Astrocyte (in vitro differentiated cells and primary cell): ENCODE measurements at regions not wholly inside any gene's neighbourhood (a gene's known extent, or its start where the extent isn't known, plus 50 kb on each side); places are given as distances from the start of the nearest gene placed in this dataset.

Source experiments
- DNase-seq: peaks from one replicate; pipeline ENCODE4 v3.0.0-alpha.2; 2010; ENCODE audit warnings: low read depth
- FAIRE-seq: peaks from 2 replicates; lab custom pipeline; 2011; peaks lifted over from hg19 to GRCh38; lab: Jason Lieb, UNC
- H2AFZ ChIP-seq: 2 replicates; pipeline ENCODE4 v1.6.0; 2012; ENCODE audit warnings: low read depth, low read length, inconsistent platforms
- H3K27ac ChIP-seq: 2 replicates; pipeline ENCODE4 v1.5.1; 2011; ENCODE audit warnings: low read depth, low read length, inconsistent platforms
- H3K27me3 ChIP-seq: 2 replicates; pipeline ENCODE4 v1.6.0; 2011; ENCODE audit warnings: low read length, inconsistent platforms; ENCODE audit not compliant: insufficient read depth
- H3K36me3 ChIP-seq: 2 replicates; pipeline ENCODE4 v1.5.1; 2011; ENCODE audit warnings: low read length, inconsistent platforms; ENCODE audit not compliant: insufficient read depth
- H3K4me1 ChIP-seq: 2 replicates; pipeline ENCODE4 v1.5.1; 2011; ENCODE audit warnings: low read length, inconsistent platforms; ENCODE audit not compliant: insufficient read depth
- H3K4me2 ChIP-seq: 2 replicates; pipeline ENCODE4 v1.6.0; 2012; ENCODE audit warnings: low read length, inconsistent platforms
- H3K4me3 ChIP-seq: 2 replicates; pipeline ENCODE4 v1.5.1; 2011; ENCODE audit warnings: low read depth, mild to moderate bottlenecking, low read length, inconsistent platforms; ENCODE audit not compliant: insufficient read depth
- H3K79me2 ChIP-seq: 2 replicates; pipeline ENCODE4 v1.6.0; 2012; ENCODE audit warnings: mild to moderate bottlenecking, low read length, inconsistent platforms; ENCODE audit not compliant: insufficient read depth
- H3K9ac ChIP-seq: 2 replicates; pipeline ENCODE4 v1.6.0; 2012; ENCODE audit warnings: mild to moderate bottlenecking, low read length, inconsistent platforms
- H3K9me3 ChIP-seq: 2 replicates; pipeline ENCODE4 v1.5.1; 2012; ENCODE audit warnings: low read depth, mild to moderate bottlenecking, low read length, inconsistent platforms; ENCODE audit not compliant: insufficient read depth
- H4K20me1 ChIP-seq: 2 replicates; pipeline ENCODE4 v1.6.0; 2012; ENCODE audit warnings: low read length, inconsistent platforms; ENCODE audit not compliant: insufficient read depth
- H3K27ac Mint-ChIP-seq: one replicate; pipeline ENCODE4 v1.8.0; 2021; ENCODE audit warnings: mild to moderate bottlenecking, mixed read lengths; ENCODE audit not compliant: unreplicated experiment
- H3K27me3 Mint-ChIP-seq: one replicate; pipeline ENCODE4 v1.8.0; 2021; ENCODE audit warnings: low read depth, mixed read lengths; ENCODE audit not compliant: unreplicated experiment
- H3K36me3 Mint-ChIP-seq: one replicate; pipeline ENCODE4 v1.8.0; 2021; ENCODE audit warnings: low read depth, mixed read lengths; ENCODE audit not compliant: unreplicated experiment
- H3K4me1 Mint-ChIP-seq: one replicate; pipeline ENCODE4 v1.8.0; 2021; ENCODE audit warnings: low read depth, mixed read lengths; ENCODE audit not compliant: unreplicated experiment
- H3K4me3 Mint-ChIP-seq: one replicate; pipeline ENCODE4 v1.8.0; 2021; ENCODE audit warnings: mild to moderate bottlenecking, moderate library complexity, mixed read lengths; ENCODE audit not compliant: unreplicated experiment
- H3K9me3 Mint-ChIP-seq: one replicate; pipeline ENCODE4 v1.8.0; 2021; ENCODE audit warnings: mild to moderate bottlenecking, mixed read lengths; ENCODE audit not compliant: unreplicated experiment
- CTCF ChIP-seq: IDR thresholded peaks from 2 replicates; pipeline ENCODE4 v1.5.1; 2011; ENCODE audit warnings: low read depth, mild to moderate bottlenecking, inconsistent platforms, low read length, moderate library complexity; ENCODE audit not compliant: insufficient read depth
- EZH2 ChIP-seq: IDR thresholded peaks from 2 replicates; pipeline ENCODE4 v1.6.1; 2012; ENCODE audit warnings: mild to moderate bottlenecking, low read length, inconsistent platforms; ENCODE audit not compliant: insufficient read depth

DNA sequence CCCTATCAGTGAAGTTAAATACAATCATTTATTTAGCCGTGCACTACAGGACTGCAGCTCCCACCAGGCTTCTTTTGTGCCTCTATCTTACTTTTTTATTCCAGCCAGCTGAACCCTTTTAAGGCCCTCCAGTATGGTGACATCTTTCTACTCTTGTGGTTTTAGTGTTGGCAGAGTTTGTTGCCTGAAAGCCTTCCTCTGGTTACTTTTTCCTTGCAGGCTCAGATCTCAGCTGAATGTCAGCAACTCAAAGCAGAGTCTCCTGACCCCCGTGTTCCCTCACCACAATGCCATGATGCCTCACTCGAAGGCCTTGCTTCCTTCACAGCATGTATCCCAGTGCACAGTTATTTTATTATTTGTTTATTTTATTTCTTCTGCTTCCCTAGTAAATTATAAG is 818.9 kb upstream of the LCORL start:
- H3K4me1 ChIP-seq: peaks cover 9% of the 10 kb centered on the region
- no peaks in the 10 kb centered on the region for H3K79me2 ChIP-seq
- no peak for FAIRE-seq
- peaks cover 3% of the 10 kb centered on the region for H3K9me3 ChIP-seq
- H4K20me1 ChIP-seq: no peaks in the 10 kb centered on the region
- Mint-ChIP-seq H3K36me3 (no peaks in the 10 kb centered on the region), H3K27me3 (no peaks in the 10 kb centered on the region), H3K27ac (no peak overlapping the region), H3K4me1 (peaks cover 7% of the 10 kb centered on the region), H3K9me3 (peaks cover 3% of the 10 kb centered on the region), H3K4me3 (no peak overlapping the region)
- no peak overlapping the region for H2AFZ ChIP-seq
- no peak overlapping the region for H3K27ac ChIP-seq
- H3K4me3 ChIP-seq: no peak overlapping the region
- H3K9ac ChIP-seq: no peak overlapping the region
- TF ChIP-seq EZH2 (no peak), CTCF (no peak)
- no peaks in the 10 kb centered on the region for H3K36me3 ChIP-seq
- DNase-seq: peak; percentile 17
- no peak overlapping the region for H3K4me2 ChIP-seq
- no peaks in the 10 kb centered on the region for H3K27me3 ChIP-seq

GRCh38 chr4:18816228-18816895 is 794.8 kb upstream of the LCORL start:
- no peaks in the 10 kb centered on the region for H3K4me1 ChIP-seq
- no peak overlapping the region for H3K27ac ChIP-seq
- H3K36me3 ChIP-seq: no peaks in the 10 kb centered on the region
- H4K20me1 ChIP-seq: no peaks in the 10 kb centered on the region
- no peaks in the 10 kb centered on the region for H3K27me3 ChIP-seq
- no peak for FAIRE-seq
- no peak overlapping the region for H2AFZ ChIP-seq
- no peaks in the 10 kb centered on the region for H3K27me3 Mint-ChIP-seq
- DNase-seq: no peak
- no peak overlapping the region for H3K27ac Mint-ChIP-seq
- no peaks in the 10 kb centered on the region for H3K9me3 Mint-ChIP-seq
- no peaks in the 10 kb centered on the region for H3K79me2 ChIP-seq
- H3K4me3 Mint-ChIP-seq: no peak overlapping the region
- no peaks in the 10 kb centered on the region for H3K4me1 Mint-ChIP-seq
- no peak overlapping the region for H3K9ac ChIP-seq
- H3K4me3 ChIP-seq: no peak overlapping the region
- no peaks in the 10 kb centered on the region for H3K9me3 ChIP-seq
- no peak overlapping the region for H3K4me2 ChIP-seq
- no peaks in the 10 kb centered on the region for H3K36me3 Mint-ChIP-seq
- TF ChIP-seq EZH2 (no peak), CTCF (no peak)

DNA sequence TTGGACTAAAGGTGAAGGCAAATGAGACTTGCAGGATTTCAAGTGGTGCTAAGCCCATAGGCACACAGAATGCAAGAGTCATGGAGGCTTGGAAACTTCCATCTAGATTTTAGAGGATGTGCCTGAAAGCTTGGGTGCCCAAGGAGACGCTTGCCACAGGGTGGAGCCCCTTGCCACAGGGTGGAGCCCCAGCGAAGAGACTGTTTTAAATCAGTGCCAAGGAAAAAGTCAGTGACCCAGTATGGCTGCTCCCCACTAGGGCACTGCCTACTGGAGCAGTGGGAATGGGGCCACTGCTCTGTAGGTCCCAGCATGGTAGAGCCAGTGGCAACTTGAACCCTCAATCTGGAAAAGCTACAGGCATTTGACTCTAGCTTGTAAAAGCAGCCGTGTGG is 794.2 kb upstream of the LCORL start:
- H3K27me3 ChIP-seq: no peaks in the 10 kb centered on the region
- no peak overlapping the region for H3K9ac ChIP-seq
- no peaks in the 10 kb centered on the region for H3K79me2 ChIP-seq
- no peaks in the 10 kb centered on the region for H3K27me3 Mint-ChIP-seq
- H3K4me1 Mint-ChIP-seq: no peaks in the 10 kb centered on the region
- no peaks in the 10 kb centered on the region for H3K36me3 ChIP-seq
- H3K27ac ChIP-seq: no peak overlapping the region
- no peaks in the 10 kb centered on the region for H4K20me1 ChIP-seq
- no peak overlapping the region for H3K27ac Mint-ChIP-seq
- FAIRE-seq: no peak
- H3K4me3 Mint-ChIP-seq: no peak overlapping the region
- no peak overlapping the region for H2AFZ ChIP-seq
- H3K9me3 ChIP-seq: no peaks in the 10 kb centered on the region
- DNase-seq: no peak
- no peaks in the 10 kb centered on the region for H3K4me1 ChIP-seq
- H3K36me3 Mint-ChIP-seq: no peaks in the 10 kb centered on the region
- H3K4me3 ChIP-seq: no peak overlapping the region
- no peak overlapping the region for H3K4me2 ChIP-seq
- no peaks in the 10 kb centered on the region for H3K9me3 Mint-ChIP-seq
- no peak for TF ChIP-seq CTCF
- TF ChIP-seq EZH2: no peak
